Fibroblast of lung (primary cell): ENCODE measurements at regions not wholly inside any gene's neighbourhood (a gene's known extent, or its start where the extent isn't known, plus 50 kb on each side); places are given as distances from the start of the nearest gene placed in this dataset.

Experiments
- EZH2 ChIP-seq: IDR thresholded peaks from 2 replicates; pipeline ENCODE4 v1.5.1; 2012; ENCODE audit warnings: low read length, control low read depth, mild to moderate bottlenecking; ENCODE audit errors: missing control alignments
- TF ChIP-seq, protein P1 (sequence below), 2 donors: IDR thresholded peaks in 1 of 2; conservative IDR thresholded peaks in 1 of 2; 1 replicate in 1 of 2; 2 replicates in 1 of 2; pipeline ENCODE4 v1.5.1; 2011 to 2012; ENCODE audit warnings: low read length in 2 of 2, control low read depth in 1 of 2, inconsistent platforms in 1 of 2, low read depth in 1 of 2, mild to moderate bottlenecking in 1 of 2

- TF ChIP-seq, protein P1, sequence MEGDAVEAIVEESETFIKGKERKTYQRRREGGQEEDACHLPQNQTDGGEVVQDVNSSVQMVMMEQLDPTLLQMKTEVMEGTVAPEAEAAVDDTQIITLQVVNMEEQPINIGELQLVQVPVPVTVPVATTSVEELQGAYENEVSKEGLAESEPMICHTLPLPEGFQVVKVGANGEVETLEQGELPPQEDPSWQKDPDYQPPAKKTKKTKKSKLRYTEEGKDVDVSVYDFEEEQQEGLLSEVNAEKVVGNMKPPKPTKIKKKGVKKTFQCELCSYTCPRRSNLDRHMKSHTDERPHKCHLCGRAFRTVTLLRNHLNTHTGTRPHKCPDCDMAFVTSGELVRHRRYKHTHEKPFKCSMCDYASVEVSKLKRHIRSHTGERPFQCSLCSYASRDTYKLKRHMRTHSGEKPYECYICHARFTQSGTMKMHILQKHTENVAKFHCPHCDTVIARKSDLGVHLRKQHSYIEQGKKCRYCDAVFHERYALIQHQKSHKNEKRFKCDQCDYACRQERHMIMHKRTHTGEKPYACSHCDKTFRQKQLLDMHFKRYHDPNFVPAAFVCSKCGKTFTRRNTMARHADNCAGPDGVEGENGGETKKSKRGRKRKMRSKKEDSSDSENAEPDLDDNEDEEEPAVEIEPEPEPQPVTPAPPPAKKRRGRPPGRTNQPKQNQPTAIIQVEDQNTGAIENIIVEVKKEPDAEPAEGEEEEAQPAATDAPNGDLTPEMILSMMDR (conservative IDR thresholded peaks at IDR 0.05 in 1 of 2, IDR thresholded peaks at IDR 0.05 in 1 of 2; ENCODE audit: low read depth in 1 of 2, low read length in 2 of 2) = no peak
- TF ChIP-seq EZH2 = no peak
Measured at GRCh38 chr4:163967263-163967662, 472.8 kb downstream of the TMA16 start.
